H9 (cell line): ENCODE measurements at regions not wholly inside any gene's neighbourhood (a gene's known extent, or its start where the extent isn't known, plus 50 kb on each side); places are given as distances from the start of the nearest gene placed in this dataset.

Experiments used
- DNase-seq: peaks from one replicate; pipeline ENCODE4 v3.0.0-alpha.2; 2017
- H2AFZ ChIP-seq: one replicate; pipeline ENCODE4 v1.6.1; 2013; ENCODE audit warnings: mild to moderate bottlenecking, low read length, control low read depth, moderate library complexity
- H2AK5ac ChIP-seq: 2 replicates; pipeline ENCODE4 v1.6.1; 2013; ENCODE audit warnings: low read length, control low read depth, mixed read lengths; ENCODE audit not compliant: insufficient read length
- H2BK120ac ChIP-seq: one replicate; pipeline ENCODE4 v1.6.1; 2013; ENCODE audit warnings: low read depth, mild to moderate bottlenecking, low read length, control low read depth, inconsistent platforms; ENCODE audit not compliant: poor library complexity, severe bottlenecking
- H2BK12ac ChIP-seq: 2 replicates; pipeline ENCODE4 v1.6.1; 2013; ENCODE audit warnings: low read length, control low read depth, mixed read lengths, low read depth; ENCODE audit not compliant: insufficient read length
- H2BK15ac ChIP-seq: 2 replicates; pipeline ENCODE4 v1.6.1; 2013; ENCODE audit warnings: low read depth, low read length, control low read depth
- H2BK20ac ChIP-seq: one replicate; pipeline ENCODE4 v1.6.1; 2013; ENCODE audit warnings: low read depth, mild to moderate bottlenecking, low read length, control low read depth, inconsistent platforms; ENCODE audit not compliant: poor library complexity, severe bottlenecking
- H2BK5ac ChIP-seq: 2 replicates; pipeline ENCODE4 v1.6.1; 2013; ENCODE audit warnings: low read length, control low read depth, mixed read lengths; ENCODE audit not compliant: insufficient read length
- H3K14ac ChIP-seq: 2 replicates; pipeline ENCODE4 v1.6.1; 2013; ENCODE audit warnings: low read length, control low read depth; ENCODE audit not compliant: insufficient read depth
- H3K18ac ChIP-seq: 2 replicates; pipeline ENCODE4 v1.6.1; 2013; ENCODE audit warnings: low read depth, mild to moderate bottlenecking, mixed read lengths, low read length, control low read depth; ENCODE audit not compliant: insufficient read length
- H3K23ac ChIP-seq: 2 replicates; pipeline ENCODE4 v1.6.1; 2013; ENCODE audit warnings: low read length, control low read depth, mixed read lengths, low read depth; ENCODE audit not compliant: insufficient read length
- H3K23me2 ChIP-seq: 2 replicates; pipeline ENCODE4 v1.6.1; 2013; ENCODE audit warnings: low read depth, mild to moderate bottlenecking, mixed read lengths, low read length, control low read depth; ENCODE audit not compliant: insufficient read length, poor library complexity, severe bottlenecking
- H3K27ac ChIP-seq: 2 replicates; pipeline ENCODE4 v1.5.1; 2013; ENCODE audit warnings: low read length, control low read depth, mixed read lengths, low read depth; ENCODE audit not compliant: insufficient read length
- H3K27me3 ChIP-seq: 2 replicates; pipeline ENCODE4 v1.6.1; 2013; ENCODE audit warnings: low read length, control low read depth, inconsistent platforms; ENCODE audit not compliant: insufficient read depth
- H3K4ac ChIP-seq: 2 replicates; pipeline ENCODE4 v1.6.1; 2013; ENCODE audit warnings: low read depth, mild to moderate bottlenecking, control low read depth, inconsistent platforms, low read length, moderate library complexity
- H3K4me1 ChIP-seq: 2 replicates; pipeline ENCODE4 v1.6.1; 2013; ENCODE audit warnings: low read length, control low read depth, inconsistent platforms; ENCODE audit not compliant: insufficient read depth
- H3K4me2 ChIP-seq: 2 replicates; pipeline ENCODE4 v1.6.1; 2013; ENCODE audit warnings: low read length, control low read depth, mixed read lengths; ENCODE audit not compliant: insufficient read length, insufficient read depth
- H3K56ac ChIP-seq: 2 replicates; pipeline ENCODE4 v1.6.1; 2013; ENCODE audit warnings: low read depth, mild to moderate bottlenecking, mixed read lengths, low read length, control low read depth; ENCODE audit not compliant: insufficient read length
- H3K79me1 ChIP-seq: 2 replicates; pipeline ENCODE4 v1.6.1; 2013; ENCODE audit warnings: low read depth, mild to moderate bottlenecking, moderate library complexity, low read length, control low read depth, inconsistent platforms; ENCODE audit not compliant: insufficient read depth, poor library complexity, severe bottlenecking
- H3K79me2 ChIP-seq: 2 replicates; pipeline ENCODE4 v1.6.1; 2013; ENCODE audit warnings: low read length, control low read depth, inconsistent platforms; ENCODE audit not compliant: insufficient read depth
- H3K9ac ChIP-seq: 2 replicates; pipeline ENCODE4 v1.6.1; 2013; ENCODE audit warnings: low read length, control low read depth, mixed read lengths; ENCODE audit not compliant: insufficient read length; ENCODE audit errors: extremely low read depth
- H3K9me3 ChIP-seq: one replicate; pipeline ENCODE4 v1.6.1; 2013; ENCODE audit warnings: low read depth, low read length, inconsistent platforms; ENCODE audit not compliant: control insufficient read depth
- H3T11ph ChIP-seq: one replicate; pipeline ENCODE4 v1.6.1; 2013; ENCODE audit warnings: mild to moderate bottlenecking, low read length, control low read depth, inconsistent platforms
- H4K20me1 ChIP-seq: one replicate; pipeline ENCODE4 v1.6.1; 2013; ENCODE audit not compliant: control insufficient read depth, insufficient read length, insufficient read depth
- H4K5ac ChIP-seq: 2 replicates; pipeline ENCODE4 v1.6.1; 2013; ENCODE audit warnings: low read depth, mild to moderate bottlenecking, mixed read lengths, low read length, control low read depth; ENCODE audit not compliant: insufficient read length
- H4K8ac ChIP-seq: replicated peaks from 2 replicates; pipeline ENCODE4 v1.6.1; 2013; ENCODE audit warnings: low read length, control low read depth, mixed read lengths, low read depth; ENCODE audit not compliant: insufficient read length
- H4K91ac ChIP-seq: 2 replicates; pipeline ENCODE4 v1.6.1; 2013; ENCODE audit warnings: low read depth, mild to moderate bottlenecking, moderate library complexity, mixed read lengths, low read length, control low read depth; ENCODE audit not compliant: insufficient read length
- H3K27ac Mint-ChIP-seq, 3 experiments: 2 replicates in 2 of 3; 3 replicates in 1 of 3; pipeline ENCODE4 v1.8.0; 2020 to 2021; ENCODE audit warnings: mixed read lengths in 3 of 3, mild to moderate bottlenecking in 1 of 3, moderate library complexity in 1 of 3
- H3K27me3 Mint-ChIP-seq: 2 replicates; pipeline ENCODE4 v1.8.0; 2021; ENCODE audit warnings: low read depth, mild to moderate bottlenecking, moderate library complexity, mixed read lengths
- H3K36me3 Mint-ChIP-seq, 3 experiments: 2 replicates in 2 of 3; 3 replicates in 1 of 3; pipeline ENCODE4 v1.8.0; 2020 to 2021; ENCODE audit warnings: low read depth in 3 of 3, mixed read lengths in 3 of 3; ENCODE audit not compliant: insufficient read depth in 1 of 3
- H3K4me1 Mint-ChIP-seq, 2 experiments: 2 replicates each; pipeline ENCODE4 v1.8.0; 2020; ENCODE audit warnings: mixed read lengths in 2 of 2
- H3K4me3 Mint-ChIP-seq, 2 experiments: 2 replicates in 1 of 2; 3 replicates in 1 of 2; pipeline ENCODE4 v1.8.0; 2020 to 2021; ENCODE audit warnings: mild to moderate bottlenecking in 2 of 2, mixed read lengths in 2 of 2, moderate library complexity in 1 of 2
- H3K9me3 Mint-ChIP-seq, 2 experiments: 2 replicates in 1 of 2; 3 replicates in 1 of 2; pipeline ENCODE4 v1.8.0; 2020; ENCODE audit warnings: mild to moderate bottlenecking in 2 of 2, mixed read lengths in 2 of 2, moderate library complexity in 1 of 2
- WGBS: extraction: QIAGEN DNeasy Blood & Tissue Kit; methylation state at CpG from one replicate; pipeline ENCODE4 v1.1.7; 2013; ENCODE audit warnings: missing lambda C conversion rate, low lambda C conversion rate, mixed read lengths; ENCODE audit not compliant: insufficient read length; ENCODE audit errors: extremely low coverage; 5-methylcytosine and 5-hydroxymethylcytosine counted together
- TF ChIP-seq, protein P1 (sequence below): fragments of 200-600 bp; sonication (generic); conservative IDR thresholded peaks from 3 replicates; pipeline ENCODE4 v1.8.0; 2021; ENCODE audit warnings: antibody characterized with exemption, mild to moderate bottlenecking

DNA sequence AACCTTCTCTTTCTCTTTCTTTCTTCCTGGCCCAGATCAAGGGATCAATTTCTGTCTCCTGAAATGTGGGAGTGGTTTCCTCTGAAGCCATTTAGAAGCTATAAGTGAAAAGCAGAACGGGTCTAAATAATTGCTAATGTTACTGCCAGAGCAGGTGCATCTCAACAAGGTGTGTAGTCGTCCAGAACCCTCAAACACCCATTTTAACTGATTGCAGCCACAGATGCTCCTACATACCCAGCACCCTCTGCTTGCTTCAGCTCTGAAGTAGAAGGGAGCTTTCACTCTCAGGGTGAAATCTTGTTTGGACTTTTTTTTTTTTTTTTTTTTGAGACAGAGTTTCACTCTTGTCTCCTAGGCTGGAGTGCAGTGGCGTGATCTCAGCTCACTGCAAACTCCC is 592.1 kb upstream of the ARID1B start:
- H3K9me3 ChIP-seq, result no peaks in the 10 kb centered on the region
- H3K79me2 ChIP-seq, result no peaks in the 10 kb centered on the region
- Mint-ChIP-seq H3K36me3 (no peaks in the 10 kb centered on the region), H3K27me3 (no peaks in the 10 kb centered on the region), H3K27ac (no peak overlapping the region), H3K9me3 (no peaks in the 10 kb centered on the region), H3K4me1 (peaks cover 16 to 22% of the 10 kb centered on the region in 2 experiments), H3K4me3 (no peak overlapping the region)
- no peak overlapping the region for H4K5ac ChIP-seq
- no peaks in the 10 kb centered on the region for H3K79me1 ChIP-seq
- H3K9ac ChIP-seq, result no peak overlapping the region
- H4K8ac ChIP-seq, result no peak overlapping the region
- H3K4ac ChIP-seq, result no peak overlapping the region
- no peak overlapping the region for H3K27ac ChIP-seq
- H3K4me1 ChIP-seq, result no peaks in the 10 kb centered on the region
- no peak overlapping the region for H3K4me2 ChIP-seq
- H3K14ac ChIP-seq, result no peak overlapping the region
- H2BK20ac ChIP-seq, result no peak overlapping the region
- no peak overlapping the region for H2BK12ac ChIP-seq
- no peak overlapping the region for H2AK5ac ChIP-seq
- no peak overlapping the region for H4K91ac ChIP-seq
- DNase-seq, result no peak
- no peak overlapping the region for H3K18ac ChIP-seq
- H3T11ph ChIP-seq, result no peak overlapping the region
- no peaks in the 10 kb centered on the region for H4K20me1 ChIP-seq
- H3K23ac ChIP-seq, result no peak overlapping the region
- no peaks in the 10 kb centered on the region for H3K27me3 ChIP-seq
- no peak overlapping the region for H2AFZ ChIP-seq
- no peak overlapping the region for H3K56ac ChIP-seq
- H3K23me2 ChIP-seq, result no peaks in the 10 kb centered on the region
- H2BK15ac ChIP-seq, result no peak overlapping the region
- TF ChIP-seq, protein P1, sequence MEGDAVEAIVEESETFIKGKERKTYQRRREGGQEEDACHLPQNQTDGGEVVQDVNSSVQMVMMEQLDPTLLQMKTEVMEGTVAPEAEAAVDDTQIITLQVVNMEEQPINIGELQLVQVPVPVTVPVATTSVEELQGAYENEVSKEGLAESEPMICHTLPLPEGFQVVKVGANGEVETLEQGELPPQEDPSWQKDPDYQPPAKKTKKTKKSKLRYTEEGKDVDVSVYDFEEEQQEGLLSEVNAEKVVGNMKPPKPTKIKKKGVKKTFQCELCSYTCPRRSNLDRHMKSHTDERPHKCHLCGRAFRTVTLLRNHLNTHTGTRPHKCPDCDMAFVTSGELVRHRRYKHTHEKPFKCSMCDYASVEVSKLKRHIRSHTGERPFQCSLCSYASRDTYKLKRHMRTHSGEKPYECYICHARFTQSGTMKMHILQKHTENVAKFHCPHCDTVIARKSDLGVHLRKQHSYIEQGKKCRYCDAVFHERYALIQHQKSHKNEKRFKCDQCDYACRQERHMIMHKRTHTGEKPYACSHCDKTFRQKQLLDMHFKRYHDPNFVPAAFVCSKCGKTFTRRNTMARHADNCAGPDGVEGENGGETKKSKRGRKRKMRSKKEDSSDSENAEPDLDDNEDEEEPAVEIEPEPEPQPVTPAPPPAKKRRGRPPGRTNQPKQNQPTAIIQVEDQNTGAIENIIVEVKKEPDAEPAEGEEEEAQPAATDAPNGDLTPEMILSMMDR, result no peak
- H2BK5ac ChIP-seq, result no peak overlapping the region
- no peak overlapping the region for H2BK120ac ChIP-seq
- WGBS, result no CpG with 5 or more reads among the region's 3 CpGs
